ENCODE measurements at regions not wholly inside any gene's neighbourhood (a gene's known extent, or its start where the extent isn't known, plus 50 kb on each side); places are given as distances from the start of the nearest gene placed in this dataset.

DNA sequence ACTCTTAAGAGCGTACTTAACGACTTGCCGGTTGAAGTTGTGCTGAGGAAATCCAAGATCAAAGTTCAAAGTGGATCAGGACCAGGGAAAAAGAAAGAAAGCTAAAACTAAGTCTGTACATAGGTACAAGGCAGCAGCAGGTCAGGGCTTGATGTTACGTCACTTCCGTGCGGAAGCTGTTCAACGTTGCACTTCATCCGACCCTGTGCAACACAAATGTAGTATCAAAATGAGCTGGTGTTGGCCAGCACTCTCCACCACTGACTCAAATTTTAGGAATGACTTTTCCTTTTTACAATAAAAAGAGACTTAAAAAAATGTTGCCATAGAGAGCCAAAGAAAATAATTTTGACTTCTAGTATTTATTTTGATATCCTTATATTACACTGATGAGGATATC is 1315.4 kb downstream of the EFNB2 start:
- TF ChIP-seq, protein P1, sequence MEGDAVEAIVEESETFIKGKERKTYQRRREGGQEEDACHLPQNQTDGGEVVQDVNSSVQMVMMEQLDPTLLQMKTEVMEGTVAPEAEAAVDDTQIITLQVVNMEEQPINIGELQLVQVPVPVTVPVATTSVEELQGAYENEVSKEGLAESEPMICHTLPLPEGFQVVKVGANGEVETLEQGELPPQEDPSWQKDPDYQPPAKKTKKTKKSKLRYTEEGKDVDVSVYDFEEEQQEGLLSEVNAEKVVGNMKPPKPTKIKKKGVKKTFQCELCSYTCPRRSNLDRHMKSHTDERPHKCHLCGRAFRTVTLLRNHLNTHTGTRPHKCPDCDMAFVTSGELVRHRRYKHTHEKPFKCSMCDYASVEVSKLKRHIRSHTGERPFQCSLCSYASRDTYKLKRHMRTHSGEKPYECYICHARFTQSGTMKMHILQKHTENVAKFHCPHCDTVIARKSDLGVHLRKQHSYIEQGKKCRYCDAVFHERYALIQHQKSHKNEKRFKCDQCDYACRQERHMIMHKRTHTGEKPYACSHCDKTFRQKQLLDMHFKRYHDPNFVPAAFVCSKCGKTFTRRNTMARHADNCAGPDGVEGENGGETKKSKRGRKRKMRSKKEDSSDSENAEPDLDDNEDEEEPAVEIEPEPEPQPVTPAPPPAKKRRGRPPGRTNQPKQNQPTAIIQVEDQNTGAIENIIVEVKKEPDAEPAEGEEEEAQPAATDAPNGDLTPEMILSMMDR (IDR thresholded peaks at IDR 0.05; ENCODE audit: poor library complexity): no peak
- no peak for TF ChIP-seq EZH2 (IDR thresholded peaks at IDR 0.05; ENCODE audit: borderline replicate concordance)

Measured in hepatocyte (in vitro differentiated cells).